Prostate gland (tissue), 2 donors: ENCODE measurements at regions not wholly inside any gene's neighbourhood (a gene's known extent, or its start where the extent isn't known, plus 50 kb on each side); places are given as distances from the start of the nearest gene placed in this dataset.

Source experiments
- DNase-seq: peaks from one replicate; pipeline ENCODE4 v3.0.0-alpha.2; 2019; ENCODE audit warnings: low spot score
- H3K27ac ChIP-seq, 2 donors: fragments of 200-600 bp; sonication (generic); 2 replicates each; pipeline ENCODE4 v1.5.1; 2017 to 2019
- H3K27me3 ChIP-seq: fragments of 200-600 bp; sonication (generic); replicated peaks from 2 replicates; pipeline ENCODE4 v1.5.1; 2019; ENCODE audit not compliant: insufficient read depth
- H3K36me3 ChIP-seq, 2 donors: fragments of 200-600 bp; sonication (generic); 1 replicate in 1 of 2; 2 replicates in 1 of 2; pipeline versions ENCODE4 v1.5.1 to v1.8.1; 2017 to 2019
- H3K4me1 ChIP-seq: fragments of 200-600 bp; sonication (generic); replicated peaks from 2 replicates; pipeline ENCODE4 v1.5.1; 2019
- H3K4me3 ChIP-seq, 2 donors: fragments of 200-600 bp; sonication (generic); 2 replicates each; pipeline ENCODE4 v1.5.1; 2017 to 2019
- H3K9me3 ChIP-seq: fragments of 200-600 bp; sonication (generic); 2 replicates; pipeline ENCODE4 v1.5.1; 2017
- POLR2A ChIP-seq: fragments of 450-650 bp; IDR thresholded peaks from one replicate; pipeline ENCODE4 v1.6.1; 2016; ENCODE audit warnings: antibody characterized with exemption, mild to moderate bottlenecking
- POLR2AphosphoS5 ChIP-seq: sonication (generic); formaldehyde crosslinking; IDR thresholded peaks from one replicate; pipeline ENCODE4 v1.6.1; 2017; ENCODE audit warnings: antibody characterized with exemption
- WGBS: methylation state at CpG from one replicate; pipeline ENCODE4 v1.1.5; 2018; 5-methylcytosine and 5-hydroxymethylcytosine counted together
- intact Hi-C: fragments of 100-400 bp; cut with DNase I; formaldehyde crosslinking; loops from one replicate; pipeline ENCODE4 v1.14.2; 2022
- TF ChIP-seq, protein P1 (sequence below), 4 experiments: fragments of 200-600 bp in 2 of 4; fragments of 450-650 bp in 2 of 4; sonication (generic) in 2 of 4; IDR thresholded peaks; 1 replicate in 3 of 4; 2 replicates in 1 of 4; pipeline ENCODE4 v1.5.1; 2016 to 2019; ENCODE audit warnings: antibody characterized with exemption in 4 of 4, mild to moderate bottlenecking in 2 of 4, moderate library complexity in 2 of 4

DNA sequence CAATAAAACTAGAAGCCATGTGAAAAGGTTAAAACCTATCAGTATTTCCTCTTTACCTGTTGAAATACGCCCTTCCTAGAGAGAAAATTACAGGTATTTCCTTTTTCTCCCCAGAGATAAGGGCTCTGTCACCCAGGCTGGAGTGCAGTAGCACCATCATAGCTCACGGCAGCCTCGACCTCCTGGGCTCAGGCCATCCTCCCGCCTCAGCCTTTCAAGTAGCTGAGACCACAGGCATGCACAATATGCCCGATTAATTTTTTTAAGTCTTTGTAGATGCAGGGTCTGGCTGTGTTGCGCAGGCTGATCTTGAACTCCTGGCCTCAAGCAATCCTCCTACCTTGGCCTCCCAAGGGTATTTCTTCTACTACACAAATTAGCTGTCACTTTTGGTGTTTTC is 154.4 kb downstream of the HNRNPD start:
- Histone ChIP-seq H3K36me3 (no peaks in the 10 kb centered on the region), H3K27me3 (no peaks in the 10 kb centered on the region), H3K4me3 (no peak overlapping the region), H3K27ac (no peak overlapping the region), H3K9me3 (no peaks in the 10 kb centered on the region), H3K4me1 (no peaks in the 10 kb centered on the region)
- intact Hi-C loops: no loop called here
- TF ChIP-seq POLR2A (no peak), POLR2AphosphoS5 (no peak)
- TF ChIP-seq, protein P1, sequence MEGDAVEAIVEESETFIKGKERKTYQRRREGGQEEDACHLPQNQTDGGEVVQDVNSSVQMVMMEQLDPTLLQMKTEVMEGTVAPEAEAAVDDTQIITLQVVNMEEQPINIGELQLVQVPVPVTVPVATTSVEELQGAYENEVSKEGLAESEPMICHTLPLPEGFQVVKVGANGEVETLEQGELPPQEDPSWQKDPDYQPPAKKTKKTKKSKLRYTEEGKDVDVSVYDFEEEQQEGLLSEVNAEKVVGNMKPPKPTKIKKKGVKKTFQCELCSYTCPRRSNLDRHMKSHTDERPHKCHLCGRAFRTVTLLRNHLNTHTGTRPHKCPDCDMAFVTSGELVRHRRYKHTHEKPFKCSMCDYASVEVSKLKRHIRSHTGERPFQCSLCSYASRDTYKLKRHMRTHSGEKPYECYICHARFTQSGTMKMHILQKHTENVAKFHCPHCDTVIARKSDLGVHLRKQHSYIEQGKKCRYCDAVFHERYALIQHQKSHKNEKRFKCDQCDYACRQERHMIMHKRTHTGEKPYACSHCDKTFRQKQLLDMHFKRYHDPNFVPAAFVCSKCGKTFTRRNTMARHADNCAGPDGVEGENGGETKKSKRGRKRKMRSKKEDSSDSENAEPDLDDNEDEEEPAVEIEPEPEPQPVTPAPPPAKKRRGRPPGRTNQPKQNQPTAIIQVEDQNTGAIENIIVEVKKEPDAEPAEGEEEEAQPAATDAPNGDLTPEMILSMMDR (IDR thresholded peaks at IDR 0.05): no peak
- 82% methylated on average over 6 of the region's 6 CpGs for WGBS
- DNase-seq: no peak

DNA sequence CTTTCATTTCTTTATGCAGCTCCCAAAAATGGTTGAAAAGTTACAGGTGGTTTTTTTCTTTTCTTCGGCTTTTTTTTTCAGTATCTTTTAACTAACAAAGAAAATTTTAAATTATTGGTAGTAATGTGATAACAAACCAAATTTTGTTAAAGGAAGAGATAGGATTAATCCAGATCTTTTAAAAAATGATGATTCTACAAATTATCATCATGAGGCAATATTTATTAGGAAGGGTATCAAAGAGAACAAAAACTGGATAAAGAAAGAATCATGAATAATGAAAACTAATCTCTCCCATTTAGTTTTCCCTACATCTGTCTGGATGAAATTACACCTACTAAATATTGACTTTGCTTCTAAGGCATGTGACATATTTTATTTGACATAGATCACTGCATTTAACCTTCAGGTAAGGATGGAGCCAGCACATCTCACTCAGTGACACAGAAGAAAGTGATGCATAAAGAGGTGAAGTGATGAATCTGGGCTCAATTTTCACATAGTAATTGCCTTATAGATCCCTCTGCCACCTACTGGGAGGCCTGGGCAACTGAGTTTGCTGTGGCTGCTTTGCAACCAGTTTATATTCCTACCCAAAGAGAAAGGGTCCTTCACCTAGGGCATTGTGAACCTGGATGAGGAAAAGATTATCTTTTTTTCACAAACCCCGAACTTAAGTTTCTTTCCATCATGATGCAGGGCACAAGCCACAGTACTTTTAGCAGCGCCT is 155.6 kb downstream of the HNRNPD start:
- H3K9me3 ChIP-seq: no peaks in the 10 kb centered on the region
- H3K27me3 ChIP-seq: no peaks in the 10 kb centered on the region
- 87% methylated on average over 3 of the region's 3 CpGs for WGBS
- H3K4me3 ChIP-seq: no peak overlapping the region
- H3K4me1 ChIP-seq: no peaks in the 10 kb centered on the region
- TF ChIP-seq, protein P1 (IDR thresholded peaks at IDR 0.05): peak in 1 of 4 experiments; percentile 6
- no peak for TF ChIP-seq POLR2AphosphoS5
- intact Hi-C loops: no loop called here
- DNase-seq: no peak
- H3K27ac ChIP-seq: no peak overlapping the region
- H3K36me3 ChIP-seq: no peaks in the 10 kb centered on the region

DNA sequence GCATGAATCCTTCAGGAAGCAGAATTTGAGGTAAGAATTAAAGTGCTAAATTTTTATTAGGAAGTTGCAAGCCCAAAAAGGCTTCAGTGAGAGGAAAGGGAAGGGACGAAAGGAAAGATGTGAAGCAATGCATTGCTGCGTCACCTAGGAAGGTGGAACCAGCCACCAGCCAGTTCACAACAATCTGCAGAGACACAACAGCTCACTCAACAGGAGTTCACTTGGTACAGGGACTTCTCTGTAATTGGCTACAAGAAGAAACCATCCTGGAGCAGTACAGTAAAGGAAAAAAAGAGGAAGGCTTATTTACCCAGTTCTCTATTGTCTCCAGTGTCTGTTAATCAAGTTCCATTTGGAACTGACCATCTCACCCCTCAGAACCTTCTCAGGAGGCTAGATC is 157.6 kb downstream of the HNRNPD start:
- H3K4me1 ChIP-seq: no peaks in the 10 kb centered on the region
- intact Hi-C loops: no loop called here
- 81% methylated on average over 2 of the region's 2 CpGs for WGBS
- TF ChIP-seq, protein P1 (IDR thresholded peaks at IDR 0.05): no peak
- no peak for TF ChIP-seq POLR2A
- no peak for TF ChIP-seq POLR2AphosphoS5
- no peak overlapping the region for H3K4me3 ChIP-seq
- no peaks in the 10 kb centered on the region for H3K36me3 ChIP-seq
- H3K9me3 ChIP-seq: no peaks in the 10 kb centered on the region
- no peak overlapping the region for H3K27ac ChIP-seq
- no peak for DNase-seq
- no peaks in the 10 kb centered on the region for H3K27me3 ChIP-seq

DNA sequence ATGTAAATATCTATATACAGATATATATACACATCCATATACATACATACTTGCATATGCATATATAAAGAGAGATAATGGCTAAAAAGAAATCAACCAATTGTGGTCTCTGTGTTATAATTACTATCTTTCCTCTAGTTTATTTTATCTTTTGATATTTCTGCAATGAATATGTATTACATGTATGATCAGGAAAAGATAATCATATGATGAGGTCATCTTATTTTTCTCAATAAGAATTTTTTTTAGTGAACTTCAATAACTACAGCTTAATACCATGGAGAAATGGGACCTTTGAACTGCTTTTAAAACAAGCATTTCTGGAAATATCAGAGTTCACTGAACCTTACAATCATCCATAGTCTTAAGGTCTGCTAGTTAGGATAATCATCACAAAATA is 158.0 kb downstream of the HNRNPD start:
- Histone ChIP-seq H3K4me1 (no peaks in the 10 kb centered on the region), H3K27me3 (no peaks in the 10 kb centered on the region), H3K9me3 (no peaks in the 10 kb centered on the region), H3K36me3 (no peaks in the 10 kb centered on the region), H3K27ac (no peak overlapping the region), H3K4me3 (no peak overlapping the region)
- TF ChIP-seq POLR2A (no peak), POLR2AphosphoS5 (no peak)
- TF ChIP-seq, protein P1 (IDR thresholded peaks at IDR 0.05): no peak
- DNase-seq: no peak
- intact Hi-C loops: no loop called here

DNA sequence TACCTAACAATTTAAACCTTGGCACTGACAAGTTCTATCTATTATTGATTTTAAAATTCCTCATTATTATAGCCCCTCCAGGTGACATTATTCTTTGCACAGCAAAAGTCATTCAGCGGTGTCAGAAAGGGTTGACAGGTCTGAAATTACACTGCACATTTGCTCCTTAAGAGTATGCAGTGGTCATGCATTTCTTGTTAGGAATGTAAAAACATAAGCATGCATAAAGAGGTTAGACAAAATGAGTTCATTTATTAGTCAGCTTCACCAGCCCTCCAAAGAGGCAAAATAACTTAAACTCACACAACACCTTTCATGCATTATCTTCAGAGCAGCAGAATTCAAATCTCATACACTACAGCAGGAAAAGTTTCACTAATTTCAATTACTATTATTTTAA is 158.8 kb downstream of the HNRNPD start:
- Histone ChIP-seq H3K4me1 (no peaks in the 10 kb centered on the region), H3K9me3 (no peaks in the 10 kb centered on the region), H3K36me3 (no peaks in the 10 kb centered on the region), H3K27me3 (no peaks in the 10 kb centered on the region), H3K4me3 (no peak overlapping the region), H3K27ac (no peak overlapping the region)
- TF ChIP-seq, protein P1 (IDR thresholded peaks at IDR 0.05): no peak
- no peak for TF ChIP-seq POLR2AphosphoS5
- no peak for TF ChIP-seq POLR2A
- 93% methylated on average over 1 of the region's 1 CpG for WGBS
- DNase-seq: no peak
- intact Hi-C loops: no loop called here
